ENCODE measurements at regions not wholly inside any gene's neighbourhood (a gene's known extent, or its start where the extent isn't known, plus 50 kb on each side); places are given as distances from the start of the nearest gene placed in this dataset.

DNA sequence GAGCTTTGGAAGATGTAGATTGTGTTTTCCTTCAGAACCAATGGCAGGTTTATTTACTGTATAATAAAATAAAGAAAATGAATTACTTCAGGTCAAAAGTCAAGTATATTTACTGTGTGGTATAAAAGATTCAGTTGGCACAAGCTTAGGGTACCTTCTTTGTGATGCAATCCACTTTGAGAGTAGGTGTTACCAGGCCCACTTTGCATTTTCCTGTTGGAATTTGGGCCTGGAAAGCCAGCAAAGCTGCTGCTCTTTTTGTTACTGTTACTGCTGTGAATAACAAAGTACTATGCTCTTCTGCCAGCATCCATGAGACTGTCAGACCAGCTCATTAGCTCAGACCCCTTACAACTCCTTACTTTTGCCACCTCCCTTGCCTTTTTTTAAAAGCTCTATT is 649.0 kb upstream of the SEL1L start (continued):
- TF ChIP-seq, protein P1, sequence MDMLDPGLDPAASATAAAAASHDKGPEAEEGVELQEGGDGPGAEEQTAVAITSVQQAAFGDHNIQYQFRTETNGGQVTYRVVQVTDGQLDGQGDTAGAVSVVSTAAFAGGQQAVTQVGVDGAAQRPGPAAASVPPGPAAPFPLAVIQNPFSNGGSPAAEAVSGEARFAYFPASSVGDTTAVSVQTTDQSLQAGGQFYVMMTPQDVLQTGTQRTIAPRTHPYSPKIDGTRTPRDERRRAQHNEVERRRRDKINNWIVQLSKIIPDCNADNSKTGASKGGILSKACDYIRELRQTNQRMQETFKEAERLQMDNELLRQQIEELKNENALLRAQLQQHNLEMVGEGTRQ (IDR thresholded peaks at IDR 0.05), result no peak
- no peak for TF ChIP-seq RARB (CRISPR knock-in tag; IDR thresholded peaks at IDR 0.05)
- no peak for TF ChIP-seq SMC3 (IDR thresholded peaks at IDR 0.05)
- TF ChIP-seq ZSCAN20 (CRISPR knock-in tag; IDR thresholded peaks at IDR 0.05), result no peak

DNA sequence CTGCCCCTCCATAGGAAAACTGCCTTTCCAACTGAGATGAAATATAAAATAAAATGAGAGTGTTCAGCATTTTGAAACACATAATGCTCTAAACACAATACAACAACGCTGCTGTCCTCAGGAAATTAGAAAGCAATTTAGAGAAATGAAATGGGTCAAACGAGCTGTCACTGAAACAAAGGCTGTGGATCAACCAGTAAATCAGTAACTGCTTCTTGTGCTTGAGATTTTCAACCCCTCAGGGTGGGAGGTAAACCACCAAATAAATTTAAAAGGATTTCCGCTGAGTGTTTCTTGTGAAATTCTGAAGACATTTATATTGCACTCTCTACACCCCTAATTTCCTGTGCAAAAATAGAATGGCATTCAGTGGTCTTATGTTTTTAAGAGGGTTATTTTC is 657.1 kb upstream of the SEL1L start:
- ATAC-seq (no peak), FAIRE-seq (no peak)

DNA sequence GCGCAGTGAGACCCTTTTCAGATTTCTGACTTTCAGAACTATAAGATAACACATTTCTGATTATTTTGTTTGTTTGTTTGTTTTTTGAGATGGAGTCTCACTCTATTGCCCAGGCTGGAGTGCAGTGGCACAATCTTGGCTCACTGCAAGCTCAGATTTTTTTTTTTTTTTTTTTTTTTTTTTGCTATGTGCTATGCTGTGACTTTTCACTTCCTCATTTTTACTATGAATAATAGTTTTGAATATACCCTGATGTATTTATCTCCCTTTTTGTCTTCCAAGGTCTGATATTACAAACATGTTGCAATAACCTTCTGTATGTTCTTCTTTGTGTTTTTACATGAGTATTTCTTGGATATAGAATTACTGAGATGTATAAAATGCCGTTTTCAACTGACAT is 658.7 kb upstream of the SEL1L start:
- Histone ChIP-seq H3K4me3 (no peak overlapping the region), H3K4me1 (no peaks in the 10 kb centered on the region), H3K9me3 (peaks cover 3% of the 10 kb centered on the region; the same call in 1 of the 3 replicates), H3K4me2 (no peak overlapping the region), H3K27ac (no peak overlapping the region)
- POLR2A ChIA-PET, result no interaction called here
- TF ChIP-seq ZNF302 (CRISPR knock-in tag; IDR thresholded peaks at IDR 0.05), result no peak
- no peak for TF ChIP-seq MYC (IDR thresholded peaks at IDR 0.05; ENCODE audit: borderline replicate concordance, low read length)
- TF ChIP-seq, protein P2, sequence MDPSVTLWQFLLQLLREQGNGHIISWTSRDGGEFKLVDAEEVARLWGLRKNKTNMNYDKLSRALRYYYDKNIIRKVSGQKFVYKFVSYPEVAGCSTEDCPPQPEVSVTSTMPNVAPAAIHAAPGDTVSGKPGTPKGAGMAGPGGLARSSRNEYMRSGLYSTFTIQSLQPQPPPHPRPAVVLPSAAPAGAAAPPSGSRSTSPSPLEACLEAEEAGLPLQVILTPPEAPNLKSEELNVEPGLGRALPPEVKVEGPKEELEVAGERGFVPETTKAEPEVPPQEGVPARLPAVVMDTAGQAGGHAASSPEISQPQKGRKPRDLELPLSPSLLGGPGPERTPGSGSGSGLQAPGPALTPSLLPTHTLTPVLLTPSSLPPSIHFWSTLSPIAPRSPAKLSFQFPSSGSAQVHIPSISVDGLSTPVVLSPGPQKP (IDR thresholded peaks at IDR 0.05; ENCODE audit: low read depth, low read length), result no peak
- TF ChIP-seq, protein P1 (IDR thresholded peaks at IDR 0.05), result no peak
- FAIRE-seq (no peak), ATAC-seq (no peak), DNase-seq (ENCODE audit: low read depth in 1 of 2, low spot score in 1 of 2) (no peak)
- CTCF ChIA-PET, result no interaction called here
- WGBS (ENCODE audit: missing lambda C conversion rate), result 3% methylated on average over 2 of the region's 2 CpGs

More for the DNA sequence above, 657.1 kb upstream of the SEL1L start:
- H3K4me1 ChIP-seq, result no peaks in the 10 kb centered on the region
- POLR2A ChIA-PET, result no interaction called here
- H3K4me3 ChIP-seq, result no peak overlapping the region
- DNase-seq (ENCODE audit: low read depth in 1 of 2, low spot score in 1 of 2), result no peak
- H3K9me3 ChIP-seq, result peaks cover 3% of the 10 kb centered on the region; the same call in 1 of the 3 replicates
- WGBS (ENCODE audit: missing lambda C conversion rate), result 6% methylated on average over 3 of the region's 3 CpGs
- CTCF ChIA-PET, result no interaction called here
- H3K4me2 ChIP-seq, result no peak overlapping the region
- H3K27ac ChIP-seq, result no peak overlapping the region
- TF ChIP-seq RNF2 (IDR thresholded peaks at IDR 0.05; ENCODE audit: borderline replicate concordance, low read depth) (no peak), EP300 (IDR thresholded peaks at IDR 0.05) (no peak)

DNA sequence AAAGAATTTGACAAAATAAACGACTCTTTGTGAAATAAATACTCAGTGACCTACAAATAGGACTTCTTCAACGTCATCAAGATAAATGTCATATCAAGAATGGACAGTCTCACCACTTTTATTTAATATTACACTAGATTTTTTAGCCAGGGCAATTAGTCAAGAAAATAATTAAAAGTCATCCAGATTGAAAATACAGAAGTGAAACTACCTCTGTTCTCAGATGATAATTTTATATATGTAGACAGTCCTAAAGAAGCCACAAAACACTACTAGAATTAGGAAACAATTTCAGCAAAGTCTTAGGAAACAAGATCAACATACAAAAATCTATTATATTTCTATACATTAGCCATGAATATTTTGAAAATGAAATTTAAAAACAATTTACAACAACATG is 689.6 kb upstream of the SEL1L start:
- 2% methylated on average over 2 of the region's 2 CpGs for WGBS (ENCODE audit: missing lambda C conversion rate)
- TF ChIP-seq SREBF2 (IDR thresholded peaks at IDR 0.05), result no peak
- no peak for TF ChIP-seq ZNF302 (CRISPR knock-in tag; IDR thresholded peaks at IDR 0.05)
- TF ChIP-seq, protein P3, sequence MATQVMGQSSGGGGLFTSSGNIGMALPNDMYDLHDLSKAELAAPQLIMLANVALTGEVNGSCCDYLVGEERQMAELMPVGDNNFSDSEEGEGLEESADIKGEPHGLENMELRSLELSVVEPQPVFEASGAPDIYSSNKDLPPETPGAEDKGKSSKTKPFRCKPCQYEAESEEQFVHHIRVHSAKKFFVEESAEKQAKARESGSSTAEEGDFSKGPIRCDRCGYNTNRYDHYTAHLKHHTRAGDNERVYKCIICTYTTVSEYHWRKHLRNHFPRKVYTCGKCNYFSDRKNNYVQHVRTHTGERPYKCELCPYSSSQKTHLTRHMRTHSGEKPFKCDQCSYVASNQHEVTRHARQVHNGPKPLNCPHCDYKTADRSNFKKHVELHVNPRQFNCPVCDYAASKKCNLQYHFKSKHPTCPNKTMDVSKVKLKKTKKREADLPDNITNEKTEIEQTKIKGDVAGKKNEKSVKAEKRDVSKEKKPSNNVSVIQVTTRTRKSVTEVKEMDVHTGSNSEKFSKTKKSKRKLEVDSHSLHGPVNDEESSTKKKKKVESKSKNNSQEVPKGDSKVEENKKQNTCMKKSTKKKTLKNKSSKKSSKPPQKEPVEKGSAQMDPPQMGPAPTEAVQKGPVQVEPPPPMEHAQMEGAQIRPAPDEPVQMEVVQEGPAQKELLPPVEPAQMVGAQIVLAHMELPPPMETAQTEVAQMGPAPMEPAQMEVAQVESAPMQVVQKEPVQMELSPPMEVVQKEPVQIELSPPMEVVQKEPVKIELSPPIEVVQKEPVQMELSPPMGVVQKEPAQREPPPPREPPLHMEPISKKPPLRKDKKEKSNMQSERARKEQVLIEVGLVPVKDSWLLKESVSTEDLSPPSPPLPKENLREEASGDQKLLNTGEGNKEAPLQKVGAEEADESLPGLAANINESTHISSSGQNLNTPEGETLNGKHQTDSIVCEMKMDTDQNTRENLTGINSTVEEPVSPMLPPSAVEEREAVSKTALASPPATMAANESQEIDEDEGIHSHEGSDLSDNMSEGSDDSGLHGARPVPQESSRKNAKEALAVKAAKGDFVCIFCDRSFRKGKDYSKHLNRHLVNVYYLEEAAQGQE (IDR thresholded peaks at IDR 0.05), result no peak
- TF ChIP-seq ZC3H11A (IDR thresholded peaks at IDR 0.05), result no peak
- TF ChIP-seq NFE2L2 (conservative IDR thresholded peaks at IDR 0.05; ENCODE audit: low read length), result no peak
- TF ChIP-seq EHMT2 (IDR thresholded peaks at IDR 0.05; ENCODE audit: low read depth), result no peak
- TF ChIP-seq RNF2 (IDR thresholded peaks at IDR 0.05; ENCODE audit: borderline replicate concordance, low read depth), result no peak
- Histone ChIP-seq H3K4me3 (no peak overlapping the region), H3K4me1 (no peaks in the 10 kb centered on the region), H3K27ac (no peak overlapping the region), H3K4me2 (no peak overlapping the region), H3K9me3 (no peaks in the 10 kb centered on the region)
- POLR2A ChIA-PET, result no interaction called here
- CTCF ChIA-PET, result no interaction called here
- ATAC-seq (no peak), FAIRE-seq (no peak), DNase-seq (ENCODE audit: low read depth in 1 of 2, low spot score in 1 of 2) (no peak)
